H1 (cell line): ENCODE measurements at regions not wholly inside any gene's neighbourhood (a gene's known extent, or its start where the extent isn't known, plus 50 kb on each side); places are given as distances from the start of the nearest gene placed in this dataset.
A peak's percentile ranks its signal among the peaks of the same experiment; 100 is the strongest.

Experiments used
- CTCF ChIA-PET: fragments of 300-600 bp; sonication (Branson Sonifier 250); formaldehyde crosslinking; loops from one replicate; lab custom pipeline; 2021; ENCODE audit not compliant: partially characterized antibody; lab: Charles Lee
- POLR2A ChIA-PET: fragments of 300-600 bp; sonication (Branson Sonifier 250); formaldehyde crosslinking; loops from one replicate; lab custom pipeline; 2021; ENCODE audit warnings: inconsistent platforms; ENCODE audit not compliant: partially characterized antibody; lab: Charles Lee
- DNase-seq, 2 experiments: peaks; one replicate each; pipeline versions ENCODE4 v3.0.0 to v3.0.0-alpha.2; 2010 to 2022; ENCODE audit warnings: low spot score in 2 of 2, low read depth in 1 of 2, mixed read lengths in 1 of 2
- FAIRE-seq: peaks from 2 replicates; lab custom pipeline; 2011; peaks lifted over from hg19 to GRCh38; lab: Jason Lieb, UNC
- H2AFZ ChIP-seq: 2 replicates; pipeline ENCODE4 v1.8.1; 2012; ENCODE audit warnings: low read length, inconsistent platforms
- H2AK5ac ChIP-seq: 2 replicates; pipeline ENCODE4 v1.6.1; 2013; ENCODE audit warnings: low read depth, low read length
- H2BK120ac ChIP-seq: replicated peaks from 2 replicates; pipeline ENCODE3; 2013; ENCODE audit warnings: low read depth, low read length, inconsistent platforms
- H2BK12ac ChIP-seq: 2 replicates; pipeline ENCODE4 v1.6.1; 2013; ENCODE audit warnings: low read depth, low read length
- H2BK15ac ChIP-seq: 2 replicates; pipeline ENCODE4 v1.6.1; 2013; ENCODE audit warnings: low read length
- H2BK20ac ChIP-seq: 2 replicates; pipeline ENCODE4 v1.6.1; 2013; ENCODE audit warnings: low read length
- H2BK5ac ChIP-seq: 2 replicates; pipeline ENCODE4 v1.6.1; 2013; ENCODE audit warnings: low read depth, low read length
- H3K14ac ChIP-seq: 2 replicates; pipeline ENCODE4 v1.6.1; 2013; ENCODE audit warnings: inconsistent platforms; ENCODE audit not compliant: insufficient read length
- H3K18ac ChIP-seq: 2 replicates; pipeline ENCODE4 v1.6.1; 2013; ENCODE audit warnings: low read length; ENCODE audit errors: extremely low read depth
- H3K23ac ChIP-seq: 2 replicates; pipeline ENCODE4 v1.6.1; 2013; ENCODE audit warnings: inconsistent platforms; ENCODE audit not compliant: insufficient read length
- H3K23me2 ChIP-seq: 2 replicates; pipeline ENCODE4 v1.6.1; 2013; ENCODE audit warnings: low read depth, low read length
- H3K27ac ChIP-seq: 2 replicates; pipeline ENCODE4 v1.6.1; 2011; ENCODE audit warnings: low read depth, low read length, inconsistent platforms
- H3K27me3 ChIP-seq, 4 experiments: replicated peaks in 1 of 4; 1 replicate in 1 of 4; 2 replicates in 3 of 4; pipeline versions ENCODE4 v1.6.1 to v1.8.1; 2011 to 2013; ENCODE audit warnings: low read length in 3 of 4, mild to moderate bottlenecking in 3 of 4, inconsistent platforms in 2 of 4, mixed read lengths in 2 of 4, moderate library complexity in 1 of 4; ENCODE audit not compliant: control insufficient read depth in 3 of 4, insufficient read depth in 3 of 4; ENCODE audit errors: extremely low read depth in 1 of 4
- H3K36me3 ChIP-seq, 4 experiments: 2 replicates each; pipeline versions ENCODE4 v1.6.1 to v1.8.1; 2011 to 2013; ENCODE audit warnings: mild to moderate bottlenecking in 4 of 4, low read length in 3 of 4, moderate library complexity in 2 of 4, control low read depth in 1 of 4, inconsistent platforms in 1 of 4; ENCODE audit not compliant: insufficient read depth in 4 of 4, control insufficient read depth in 2 of 4
- H3K4ac ChIP-seq: replicated peaks from 2 replicates; pipeline ENCODE3; 2013; ENCODE audit warnings: low read length, low read depth, mixed read lengths, inconsistent platforms; ENCODE audit not compliant: insufficient read length
- H3K4me1 ChIP-seq, 4 experiments: replicated peaks in 1 of 4; 1 replicate in 1 of 4; 2 replicates in 3 of 4; pipeline versions ENCODE4 v1.6.1 to v1.8.1; 2011 to 2013; ENCODE audit warnings: low read length in 3 of 4, inconsistent platforms in 2 of 4, mixed read lengths in 1 of 4; ENCODE audit not compliant: insufficient read depth in 4 of 4, control insufficient read depth in 3 of 4
- H3K4me2 ChIP-seq, 2 experiments: 2 replicates each; pipeline versions ENCODE4 v1.6.1 to v1.8.1; 2011 to 2013; ENCODE audit warnings: low read depth in 2 of 2, low read length in 2 of 2, control low read depth in 1 of 2, inconsistent platforms in 1 of 2, mild to moderate bottlenecking in 1 of 2; ENCODE audit not compliant: insufficient read depth in 1 of 2
- H3K4me3 ChIP-seq, 4 experiments: fragments of 200-600, 300-600 bp in 1 of 4; sonication (generic), shearing (Covaris generic), sonication (Bioruptor Twin) in 1 of 4; 2 replicates each; pipeline versions ENCODE4 v1.5.1 to v1.8.1; 2011 to 2016; ENCODE audit warnings: low read length in 4 of 4, low read depth in 3 of 4, control low read depth in 2 of 4, inconsistent platforms in 2 of 4, mild to moderate bottlenecking in 2 of 4, mixed read lengths in 1 of 4, moderate library complexity in 1 of 4; ENCODE audit not compliant: insufficient read depth in 2 of 4; ENCODE audit errors: extremely low read depth in 1 of 4
- H3K56ac ChIP-seq: replicated peaks from 2 replicates; pipeline ENCODE3; 2013; ENCODE audit warnings: low read depth, mild to moderate bottlenecking, mixed read lengths, low read length, inconsistent platforms; ENCODE audit not compliant: insufficient read length
- H3K79me1 ChIP-seq: 2 replicates; pipeline ENCODE4 v1.6.1; 2013; ENCODE audit warnings: low read depth, low read length, control low read depth
- H3K79me2 ChIP-seq, 2 experiments: 2 replicates each; pipeline versions ENCODE4 v1.6.1 to v1.8.1; 2012 to 2013; ENCODE audit warnings: low read length in 2 of 2, mild to moderate bottlenecking in 2 of 2, inconsistent platforms in 1 of 2; ENCODE audit not compliant: insufficient read depth in 2 of 2, control insufficient read depth in 1 of 2
- H3K9ac ChIP-seq, 4 experiments: replicated peaks in 1 of 4; 1 replicate in 1 of 4; 2 replicates in 3 of 4; pipeline versions ENCODE4 v1.6.1 to v1.8.1; 2011 to 2013; ENCODE audit warnings: low read depth in 3 of 4, low read length in 3 of 4, control low read depth in 2 of 4, mild to moderate bottlenecking in 2 of 4, moderate library complexity in 2 of 4, inconsistent platforms in 1 of 4; ENCODE audit errors: extremely low read depth in 1 of 4
- H3K9me3 ChIP-seq, 2 experiments: 2 replicates each; pipeline versions ENCODE4 v1.6.1 to v1.8.1; 2012 to 2013; ENCODE audit warnings: mild to moderate bottlenecking in 2 of 2, moderate library complexity in 2 of 2, control low read depth in 1 of 2, inconsistent platforms in 1 of 2, low read depth in 1 of 2, low read length in 1 of 2, mixed read lengths in 1 of 2; ENCODE audit not compliant: insufficient read depth in 2 of 2
- H4K20me1 ChIP-seq, 2 experiments: replicated peaks in 1 of 2; 2 replicates each; pipeline versions ENCODE3 to v1.8.1; 2011 to 2013; ENCODE audit warnings: inconsistent platforms in 2 of 2, low read length in 2 of 2, mild to moderate bottlenecking in 1 of 2; ENCODE audit not compliant: insufficient read depth in 2 of 2, control insufficient read depth in 1 of 2
- H4K5ac ChIP-seq: 2 replicates; pipeline ENCODE4 v1.6.1; 2013; ENCODE audit warnings: low read length, low read depth, mixed read lengths, inconsistent platforms; ENCODE audit not compliant: insufficient read length
- H4K8ac ChIP-seq: 2 replicates; pipeline ENCODE4 v1.8.0; 2013; ENCODE audit warnings: mild to moderate bottlenecking, moderate library complexity, low read length, inconsistent platforms; ENCODE audit not compliant: insufficient read depth; ENCODE audit errors: extremely low read depth
- H4K91ac ChIP-seq: replicated peaks from 2 replicates; pipeline ENCODE3; 2013; ENCODE audit warnings: low read length, mixed read lengths, inconsistent platforms; ENCODE audit not compliant: insufficient read length
- BACH1 ChIP-seq: IDR thresholded peaks from 2 replicates; pipeline ENCODE4 v1.6.1; 2012; ENCODE audit warnings: low read length, improper control_type of control experiment
- BCL11A ChIP-seq, 2 experiments: IDR thresholded peaks; one replicate each; pipeline ENCODE4 v1.6.1; 2011; ENCODE audit warnings: low read depth in 2 of 2, low read length in 2 of 2, mild to moderate bottlenecking in 2 of 2
- CBX5 ChIP-seq: fragments of 300-800, 300-1000 bp; sonication (generic); IDR thresholded peaks from 2 replicates; pipeline ENCODE4 v1.7.1; 2016; ENCODE audit warnings: antibody characterized with exemption, low read length, low read depth
- CBX8 ChIP-seq: fragments of 300-800, 300-1000 bp; sonication (generic); IDR thresholded peaks from 2 replicates; pipeline ENCODE4 v1.7.1; 2016; ENCODE audit warnings: low read depth, low read length, borderline replicate concordance
- CTBP2 ChIP-seq: IDR thresholded peaks from 2 replicates; pipeline ENCODE4 v1.7.0; 2011; ENCODE audit warnings: borderline replicate concordance, mild to moderate bottlenecking, moderate library complexity, mixed read lengths, low read length; ENCODE audit not compliant: insufficient read depth, insufficient read length
- EGR1 ChIP-seq: IDR thresholded peaks from 2 replicates; pipeline ENCODE4 v1.6.1; 2011; ENCODE audit warnings: low read depth, low read length, borderline replicate concordance
- GABPA ChIP-seq: IDR thresholded peaks from 2 replicates; pipeline ENCODE4 v1.6.1; 2011; ENCODE audit warnings: mild to moderate bottlenecking, low read length, moderate library complexity, borderline replicate concordance; ENCODE audit not compliant: insufficient read depth
- NRF1 ChIP-seq: IDR thresholded peaks from 2 replicates; pipeline ENCODE4 v1.6.1; 2011; ENCODE audit warnings: mild to moderate bottlenecking, low read depth, low read length, improper control_type of control experiment
- PHF8 ChIP-seq: fragments of 200-600 bp; sonication (generic); conservative IDR thresholded peaks from 2 replicates; pipeline ENCODE4 v1.7.1; 2012; ENCODE audit warnings: low read depth, mild to moderate bottlenecking, inconsistent platforms, low read length, moderate library complexity
- SIN3A ChIP-seq, 2 experiments: IDR thresholded peaks in 1 of 2; conservative IDR thresholded peaks in 1 of 2; 2 replicates each; pipeline ENCODE4 v1.6.1; 2011 to 2012; ENCODE audit warnings: low read length in 2 of 2, improper control_type of control experiment in 1 of 2, low read depth in 1 of 2, mild to moderate bottlenecking in 1 of 2
- SIRT6 ChIP-seq: IDR thresholded peaks from one replicate; pipeline ENCODE4 v1.7.1; 2012; ENCODE audit warnings: low read length, inconsistent platforms
- SUZ12 ChIP-seq: fragments of 200-600 bp; sonication (generic); IDR thresholded peaks from 2 replicates; pipeline ENCODE4 v1.6.1; 2012; ENCODE audit warnings: mild to moderate bottlenecking, inconsistent platforms, low read length, moderate library complexity, mixed read lengths
- TAF1 ChIP-seq: IDR thresholded peaks from 2 replicates; pipeline ENCODE4 v1.6.1; 2011; ENCODE audit warnings: mild to moderate bottlenecking, low read depth, low read length
- YY1 ChIP-seq: IDR thresholded peaks from 2 replicates; pipeline ENCODE4 v1.6.1; 2011; ENCODE audit warnings: low read depth, mild to moderate bottlenecking, low read length
- WGBS, 2 experiments: shearing (Covaris generic) in 1 of 2; methylation state at CpG; one replicate each; pipeline versions ENCODE4 v1.1.6 to v1.1.7; 2013 to 2015; ENCODE audit warnings: low lambda C conversion rate in 2 of 2, mixed read lengths in 2 of 2, inconsistent platforms in 1 of 2, low coverage in 1 of 2, missing lambda C conversion rate in 1 of 2; ENCODE audit not compliant: insufficient replicate concordance in 2 of 2, insufficient coverage in 1 of 2, insufficient read length in 1 of 2; ENCODE audit errors: extremely low coverage in 1 of 2, missing lambda C conversion rate in 1 of 2; 5-methylcytosine and 5-hydroxymethylcytosine counted together
- TF ChIP-seq, protein P1 (sequence below): IDR thresholded peaks from 2 replicates; pipeline ENCODE4 v1.6.1; 2012; ENCODE audit warnings: inconsistent platforms

DNA sequence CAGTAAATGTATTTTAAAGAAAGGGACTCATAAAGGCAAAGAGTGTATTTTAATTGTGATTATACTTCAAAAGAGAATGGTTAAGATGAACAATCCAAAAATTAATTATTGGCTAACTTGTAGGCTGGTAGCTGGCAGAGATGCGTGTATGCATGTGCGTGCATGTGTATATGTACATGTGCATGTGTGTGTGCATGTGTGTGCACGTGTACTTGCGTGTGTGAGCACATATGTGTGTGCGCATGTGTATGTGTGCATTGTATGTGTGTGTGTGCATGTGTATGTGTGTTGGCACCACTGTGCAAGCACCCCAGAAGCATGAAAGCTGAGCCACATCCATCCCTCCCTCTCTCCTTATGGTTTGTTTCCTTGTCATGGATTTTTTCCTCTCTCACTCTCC lies 83.0 kb upstream of the SLC1A3 start:
- FAIRE-seq (no peak), DNase-seq (no peak)
- Histone ChIP-seq H3K56ac (no peak overlapping the region), H3K36me3 (no peaks in the 10 kb centered on the region), H2BK15ac (no peak overlapping the region), H3K9ac (no peak overlapping the region), H2BK12ac (no peak overlapping the region), H3K23ac (no peak overlapping the region), H4K91ac (peak overlapping the region; percentile 54), H3K79me1 (no peaks in the 10 kb centered on the region), H4K20me1 (peaks cover 0 to 7% of the 10 kb centered on the region in 2 experiments), H3K4me1 (peaks cover 0 to 3% (median 2%) of the 10 kb centered on the region in 4 experiments; a peak in 2 of 7 replicates), H3K9me3 (no peaks in the 10 kb centered on the region), H2BK20ac (no peak overlapping the region), H3K4ac (no peak overlapping the region), H3K27ac (no peak overlapping the region), H3K4me3 (no peak overlapping the region), H3K18ac (no peak overlapping the region), H3K79me2 (no peaks in the 10 kb centered on the region), H2AK5ac (peak overlapping the region; percentile 71; the same call in 1 of the 2 replicates), H2BK5ac (no peak overlapping the region), H3K23me2 (peaks cover 6% of the 10 kb centered on the region; the same call in 1 of the 2 replicates), H4K5ac (no peak overlapping the region), H3K4me2 (no peak overlapping the region), H2BK120ac (no peak overlapping the region), H2AFZ (0 out of 2 replicates have a peak overlapping the region, but pooled peaks have one; percentile 39), H4K8ac (no peak overlapping the region), H3K14ac (no peak overlapping the region), H3K27me3 (no peaks in the 10 kb centered on the region)
- WGBS, 2 experiments, result 91% methylated on average over 5 of the region's 5 CpGs; no CpG with 5 or more reads in 1 of the 2 experiments
- CTCF ChIA-PET, result interaction anchor here (0.8 to 1.6 kb wide), 2 partner anchors 16 to 17 kb away, joined by 3 to 5 read pairs; no protein-coding TSS in a partner anchor
- POLR2A ChIA-PET, result no interaction called here
- TF ChIP-seq, protein P1, sequence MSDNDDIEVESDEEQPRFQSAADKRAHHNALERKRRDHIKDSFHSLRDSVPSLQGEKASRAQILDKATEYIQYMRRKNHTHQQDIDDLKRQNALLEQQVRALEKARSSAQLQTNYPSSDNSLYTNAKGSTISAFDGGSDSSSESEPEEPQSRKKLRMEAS, result no peak
- TF ChIP-seq CBX8 (no peak), EGR1 (no peak), NRF1 (no peak), GABPA (no peak), BCL11A (IDR thresholded peaks at IDR 0.05; ENCODE audit: low read depth in 2 of 2, low read length in 2 of 2) (no peak), SIN3A (conservative IDR thresholded peaks at IDR 0.05 in 1 of 2, IDR thresholded peaks at IDR 0.05 in 1 of 2; ENCODE audit: low read depth in 1 of 2, low read length in 2 of 2) (no peak), SIRT6 (no peak), BACH1 (no peak), SUZ12 (no peak), TAF1 (no peak), YY1 (no peak), CBX5 (no peak), PHF8 (no peak), CTBP2 (no peak)
